IMR-90 (cell line): ENCODE measurements at regions not wholly inside any gene's neighbourhood (a gene's known extent, or its start where the extent isn't known, plus 50 kb on each side); places are given as distances from the start of the nearest gene placed in this dataset.

Experiments used
- ATAC-seq: fragments of 200-7000 bp; cut with Tn5 transposase; 2 replicates; pipeline ENCODE4 v1.9.1; 2020; ENCODE audit warnings: low read depth, mild to moderate bottlenecking, moderate library complexity
- BruUV-seq: library from RNA; stranded (reverse); fragments of 400-500 nt; replicated peaks from 2 replicates; lab custom pipeline; 2021; lab: Mats Ljungman, UMichigan
- CTCF ChIA-PET: fragments of 300-600 bp; formaldehyde crosslinking; extraction: SDS; loops from one replicate; lab custom pipeline; 2021; ENCODE audit warnings: antibody characterized with exemption; lab: Yijun Ruan, JAX
- POLR2A ChIA-PET: fragments of 300-600 bp; sonication (Branson Sonifier 250); formaldehyde crosslinking; loops from one replicate; lab custom pipeline; 2022; ENCODE audit warnings: antibody characterized with exemption; ENCODE audit not compliant: unreplicated experiment; lab: Charles Lee
- DNase-seq: peaks from one replicate; pipeline ENCODE4 v3.0.0; 2013
- H2AFZ ChIP-seq: replicated peaks from 2 replicates; pipeline ENCODE3; 2013; ENCODE audit warnings: low read length, mild to moderate bottlenecking; ENCODE audit not compliant: poor library complexity
- H2AK5ac ChIP-seq: 2 replicates; pipeline ENCODE4 v1.6.1; 2013; ENCODE audit warnings: low read depth, low read length, inconsistent platforms
- H2AK9ac ChIP-seq: replicated peaks from 2 replicates; pipeline ENCODE3; 2013; ENCODE audit warnings: mild to moderate bottlenecking, low read depth, low read length, moderate library complexity; ENCODE audit not compliant: poor library complexity
- H2BK120ac ChIP-seq: 2 replicates; pipeline ENCODE4 v1.6.1; 2013; ENCODE audit warnings: low read depth, low read length, inconsistent platforms
- H2BK15ac ChIP-seq: 3 replicates; pipeline ENCODE4 v1.6.1; 2013; ENCODE audit warnings: low read depth, low read length, inconsistent platforms
- H2BK20ac ChIP-seq: 2 replicates; pipeline ENCODE4 v1.6.1; 2013; ENCODE audit warnings: low read depth, mild to moderate bottlenecking, inconsistent platforms, low read length, moderate library complexity
- H2BK5ac ChIP-seq: 2 replicates; pipeline ENCODE4 v1.6.1; 2013; ENCODE audit warnings: mild to moderate bottlenecking, low read depth, low read length, inconsistent platforms; ENCODE audit not compliant: poor library complexity, severe bottlenecking
- H3K14ac ChIP-seq: replicated peaks from 2 replicates; pipeline ENCODE4 v1.6.1; 2013; ENCODE audit warnings: low read depth, low read length, inconsistent platforms
- H3K18ac ChIP-seq: 2 replicates; pipeline ENCODE4 v1.6.1; 2013; ENCODE audit warnings: low read depth, low read length, control low read depth
- H3K23ac ChIP-seq: 2 replicates; pipeline ENCODE4 v1.6.1; 2013; ENCODE audit warnings: low read depth, low read length, inconsistent platforms
- H3K27ac ChIP-seq: 2 replicates; pipeline ENCODE4 v1.5.1; 2013; ENCODE audit warnings: mild to moderate bottlenecking, control low read depth, low read length; ENCODE audit not compliant: insufficient read depth
- H3K27me3 ChIP-seq: 2 replicates; pipeline ENCODE4 v1.6.1; 2013; ENCODE audit warnings: low read length; ENCODE audit not compliant: control insufficient read depth, insufficient read depth
- H3K36me3 ChIP-seq: 2 replicates; pipeline ENCODE4 v1.6.1; 2013; ENCODE audit warnings: low read length, mixed read lengths; ENCODE audit not compliant: control insufficient read depth, insufficient read depth
- H3K4ac ChIP-seq: 2 replicates; pipeline ENCODE4 v1.6.1; 2013; ENCODE audit warnings: low read depth, low read length, inconsistent platforms
- H3K4me1 ChIP-seq: 2 replicates; pipeline ENCODE4 v1.6.1; 2013; ENCODE audit warnings: low read length, mixed read lengths; ENCODE audit not compliant: control insufficient read depth, insufficient read depth
- H3K4me2 ChIP-seq: 2 replicates; pipeline ENCODE4 v1.6.1; 2013; ENCODE audit warnings: low read depth, mild to moderate bottlenecking, control low read depth, low read length, moderate library complexity
- H3K4me3 ChIP-seq: 2 replicates; pipeline ENCODE4 v1.5.1; 2013; ENCODE audit warnings: low read depth, mild to moderate bottlenecking, control low read depth, low read length, moderate library complexity; ENCODE audit not compliant: insufficient read depth
- H3K56ac ChIP-seq: 2 replicates; pipeline ENCODE4 v1.6.1; 2013; ENCODE audit warnings: low read length, inconsistent platforms; ENCODE audit not compliant: insufficient read depth; ENCODE audit errors: extremely low read depth
- H3K79me1 ChIP-seq, 2 experiments: 2 replicates each; pipeline ENCODE4 v1.6.1; 2013; ENCODE audit warnings: low read length in 2 of 2, inconsistent platforms in 1 of 2, low read depth in 1 of 2
- H3K9ac ChIP-seq: 2 replicates; pipeline ENCODE4 v1.6.1; 2013; ENCODE audit warnings: low read depth, low read length, control low read depth
- H3K9me1 ChIP-seq: 2 replicates; pipeline ENCODE4 v1.6.1; 2013; ENCODE audit warnings: low read length, inconsistent platforms; ENCODE audit not compliant: insufficient read depth
- H3K9me3 ChIP-seq: 2 replicates; pipeline ENCODE4 v1.6.1; 2013; ENCODE audit warnings: low read length; ENCODE audit not compliant: control insufficient read depth, insufficient read depth
- H4K20me1 ChIP-seq: 2 replicates; pipeline ENCODE4 v1.6.1; 2013; ENCODE audit warnings: low read length, inconsistent platforms; ENCODE audit not compliant: insufficient read depth
- H4K5ac ChIP-seq: 2 replicates; pipeline ENCODE4 v1.6.1; 2013; ENCODE audit warnings: mild to moderate bottlenecking, low read depth, low read length, control low read depth
- H4K8ac ChIP-seq, 2 experiments: 2 replicates each; pipeline ENCODE4 v1.6.1; 2013; ENCODE audit warnings: low read depth in 2 of 2, low read length in 2 of 2, control low read depth in 1 of 2, inconsistent platforms in 1 of 2
- H4K91ac ChIP-seq: 2 replicates; pipeline ENCODE4 v1.6.1; 2013; ENCODE audit warnings: low read depth, low read length, inconsistent platforms; ENCODE audit not compliant: insufficient read depth
- ELK1 ChIP-seq: fragments of 150-350 bp; IDR thresholded peaks from 2 replicates; pipeline ENCODE4 v1.6.1; 2016; ENCODE audit warnings: low read depth, mild to moderate bottlenecking, low read length, moderate library complexity, borderline replicate concordance
- POLR2A ChIP-seq: IDR thresholded peaks from 2 replicates; pipeline ENCODE4 v1.6.1; 2012; ENCODE audit warnings: mild to moderate bottlenecking, low read depth, low read length
- RFX5 ChIP-seq: IDR thresholded peaks from 2 replicates; pipeline ENCODE4 v1.8.0; 2012; ENCODE audit warnings: low read depth, mild to moderate bottlenecking, low read length, moderate library complexity
- WGBS, 2 experiments: methylation state at CpG; one replicate each; pipeline versions ENCODE4 v1.1.5 to v1.1.7; 2013; ENCODE audit warnings: missing lambda C conversion rate in 2 of 2; ENCODE audit not compliant: insufficient read length in 1 of 2; ENCODE audit errors: extremely low coverage in 2 of 2; 5-methylcytosine and 5-hydroxymethylcytosine counted together
- dilution Hi-C: fragments of 300-500 bp; cut with HindIII; formaldehyde crosslinking; loops from one replicate; pipeline ENCODE4 v1.14.3; 2018; ENCODE audit warnings: low sequenced_read_pairs; ENCODE audit not compliant: unreplicated experiment
- in situ Hi-C: fragments of 300-500 bp; cut with MboI; formaldehyde crosslinking; loops from 3 replicates; pipeline ENCODE4 v1.14.3; 2019; ENCODE audit warnings: low sequenced_read_pairs, inconsistent platforms, mixed read lengths
- intact Hi-C: fragments of 100-400 bp; cut with micrococcal nuclease; formaldehyde crosslinking; loops from 2 replicates; pipeline ENCODE4 v1.10.0; 2022

GRCh38 chr14:76603713-76604112 lies 157.6 kb upstream of the VASH1 start:
- peaks cover 9% of the 10 kb centered on the region for H3K27me3 ChIP-seq
- dilution Hi-C loops: no loop called here
- no peaks in the 10 kb centered on the region for H3K36me3 ChIP-seq
- CTCF ChIA-PET: no interaction called here
- H2AK5ac ChIP-seq: no peak overlapping the region
- no peak overlapping the region for H3K27ac ChIP-seq
- no peak overlapping the region for H2AFZ ChIP-seq
- no peak overlapping the region for H2BK15ac ChIP-seq
- ATAC-seq: no peak
- no peak overlapping the region for H4K8ac ChIP-seq
- DNase-seq: no peak
- H3K56ac ChIP-seq: no peak overlapping the region
- H3K4me1 ChIP-seq: no peaks in the 10 kb centered on the region
- no peak overlapping the region for H3K9ac ChIP-seq
- H4K91ac ChIP-seq: no peak overlapping the region
- H3K9me3 ChIP-seq: no peaks in the 10 kb centered on the region
- no peak overlapping the region for H3K14ac ChIP-seq
- no peak overlapping the region for H3K4me3 ChIP-seq
- no peaks in the 10 kb centered on the region for H3K79me1 ChIP-seq
- H2BK20ac ChIP-seq: no peak overlapping the region
- no peak for TF ChIP-seq ELK1
- no peak for TF ChIP-seq POLR2A
- TF ChIP-seq RFX5: no peak
- no peak overlapping the region for H3K18ac ChIP-seq
- intact Hi-C loops: no loop called here
- no peak overlapping the region for H3K23ac ChIP-seq
- 49% methylated on average over 2 of the region's 7 CpGs; no CpG with 5 or more reads in 1 of the 2 experiments for WGBS, 2 experiments
- POLR2A ChIA-PET: no interaction called here
- no peaks in the 10 kb centered on the region for H4K20me1 ChIP-seq
- no peak overlapping the region for H2BK120ac ChIP-seq
- no peaks in the 10 kb centered on the region for H3K9me1 ChIP-seq
- H2BK5ac ChIP-seq: no peak overlapping the region
- BruUV-seq: no TSS peak
- no peak overlapping the region for H4K5ac ChIP-seq
- H3K4me2 ChIP-seq: no peak overlapping the region
- in situ Hi-C loops: no loop called here
- no peak overlapping the region for H2AK9ac ChIP-seq
- no peak overlapping the region for H3K4ac ChIP-seq
